ENCODE measurements at regions not wholly inside any gene's neighbourhood (a gene's known extent, or its start where the extent isn't known, plus 50 kb on each side); places are given as distances from the start of the nearest gene placed in this dataset.

DNA sequence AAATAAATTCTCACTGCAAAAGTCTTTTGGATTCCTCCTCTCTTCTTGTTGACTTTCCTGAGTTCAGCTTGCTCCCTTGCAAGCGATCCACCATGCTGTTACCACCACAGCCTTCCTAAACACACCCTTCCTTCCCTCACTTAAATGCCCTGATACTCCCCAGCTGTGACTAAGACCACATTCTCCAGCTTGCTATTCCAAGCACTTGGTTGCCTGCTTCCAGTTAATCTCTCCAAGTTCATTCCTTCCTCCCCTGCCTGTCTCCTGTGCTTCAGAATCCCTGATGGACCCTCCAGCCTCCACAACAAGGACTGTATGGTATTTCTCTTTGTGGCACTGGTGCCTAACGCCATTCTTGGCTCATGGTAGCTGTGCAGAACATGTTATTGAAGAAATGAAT lies 603.9 kb upstream of the CADM1 start:
- DNase-seq, result no peak
- intact Hi-C loops (cut with DNase I; ENCODE audit: low total_unique reads), result no loop called here
- Histone ChIP-seq H3K36me3 (ENCODE audit: low read depth, missing control alignments) (no peaks in the 10 kb centered on the region), H3K27me3 (no peaks in the 10 kb centered on the region), H3K27ac (no peak overlapping the region), H3K4me1 (no peaks in the 10 kb centered on the region), H3K9me3 (no peaks in the 10 kb centered on the region), H3K4me3 (no peak overlapping the region)
- WGBS, 2 donors, result 87 to 94% methylated on average over 2 of the region's 2 CpGs
- TF ChIP-seq POLR2A (IDR thresholded peaks at IDR 0.05) (no peak), CTCF (IDR thresholded peaks at IDR 0.05) (no peak)

- Histone ChIP-seq H3K36me3 (ENCODE audit: low read depth, missing control alignments) (no peaks in the 10 kb centered on the region), H3K4me1 (no peaks in the 10 kb centered on the region), H3K27me3 (no peaks in the 10 kb centered on the region), H3K4me3 (no peak overlapping the region), H3K27ac (no peak overlapping the region), H3K9me3 (no peaks in the 10 kb centered on the region)
- 89 to 97% methylated on average over 3 of the region's 3 CpGs for WGBS, 2 donors
- intact Hi-C loops (cut with DNase I; ENCODE audit: low total_unique reads), result no loop called here
- no peak for TF ChIP-seq POLR2A (IDR thresholded peaks at IDR 0.05)
- no peak for TF ChIP-seq CTCF (IDR thresholded peaks at IDR 0.05)
- DNase-seq, result no peak
These were observed 603.0 kb upstream of the CADM1 start for GRCh38 chr11:116107229-116107628.

DNA sequence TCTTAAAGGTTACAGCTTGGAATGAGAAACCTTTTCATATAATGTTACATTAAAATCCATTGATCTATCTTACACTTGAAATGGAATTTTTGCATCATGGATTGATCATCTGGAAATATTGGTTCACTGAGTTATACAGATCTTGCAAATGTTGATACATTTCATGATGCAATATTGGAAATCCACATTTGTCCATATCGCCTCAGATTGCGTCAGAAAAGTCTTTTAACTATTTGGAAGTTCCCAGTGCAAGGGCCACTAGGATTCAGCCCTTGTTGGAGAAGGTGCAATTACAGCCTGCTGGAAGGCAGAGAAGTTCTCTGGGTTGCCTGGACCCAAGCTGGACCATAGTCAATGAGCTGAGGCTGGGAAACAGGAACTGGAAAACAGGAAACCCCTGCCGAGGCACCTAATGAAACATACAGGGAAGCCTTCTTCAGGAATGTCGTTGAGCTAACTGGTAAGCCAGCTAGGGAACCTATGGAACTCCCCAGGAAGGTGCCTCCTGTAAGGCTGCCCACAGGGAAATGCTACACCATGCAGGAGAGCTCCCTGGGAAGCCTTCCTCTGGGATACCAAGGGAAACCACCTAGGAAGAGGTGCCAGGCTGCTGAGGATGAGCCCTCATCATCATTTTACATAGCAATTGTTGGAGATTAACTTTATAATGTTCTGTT lies 600.4 kb upstream of the CADM1 start:
- Histone ChIP-seq H3K4me1 (no peaks in the 10 kb centered on the region), H3K9me3 (no peaks in the 10 kb centered on the region), H3K4me3 (no peak overlapping the region), H3K36me3 (ENCODE audit: low read depth, missing control alignments) (no peaks in the 10 kb centered on the region), H3K27ac (no peak overlapping the region), H3K27me3 (no peaks in the 10 kb centered on the region)
- intact Hi-C loops (cut with DNase I; ENCODE audit: low total_unique reads), result no loop called here
- TF ChIP-seq CTCF (IDR thresholded peaks at IDR 0.05) (no peak), POLR2A (IDR thresholded peaks at IDR 0.05) (no peak)
- 87 to 93% methylated on average over 4 of the region's 4 CpGs for whole genome bisulfite sequencing, 2 donors
- DNase-seq, result no peak

GRCh38 chr11:116101902-116102301 lies 597.7 kb upstream of the CADM1 start:
- WGBS, 2 donors, result 80 to 84% methylated on average over 3 of the region's 3 CpGs
- H3K9me3 ChIP-seq, result no peaks in the 10 kb centered on the region
- no peaks in the 10 kb centered on the region for H3K4me1 ChIP-seq
- H3K27ac ChIP-seq, result no peak overlapping the region
- intact Hi-C loops (cut with DNase I; ENCODE audit: low total_unique reads), result no loop called here
- H3K36me3 ChIP-seq (ENCODE audit: low read depth, missing control alignments), result no peaks in the 10 kb centered on the region
- H3K27me3 ChIP-seq, result no peaks in the 10 kb centered on the region
- H3K4me3 ChIP-seq, result no peak overlapping the region
- TF ChIP-seq CTCF (IDR thresholded peaks at IDR 0.05) (no peak), POLR2A (IDR thresholded peaks at IDR 0.05) (no peak)
- no peak for DNase-seq

- no peak for TF ChIP-seq CTCF (IDR thresholded peaks at IDR 0.05)
- no peak for TF ChIP-seq POLR2A (IDR thresholded peaks at IDR 0.05)
- H3K27ac ChIP-seq, result no peak overlapping the region
- 85 to 94% methylated on average over 2 of the region's 2 CpGs for WGBS, 2 donors
- intact Hi-C loops (cut with DNase I; ENCODE audit: low total_unique reads), result no loop called here
- no peaks in the 10 kb centered on the region for H3K4me1 ChIP-seq
- H3K9me3 ChIP-seq, result no peaks in the 10 kb centered on the region
- DNase-seq, result no peak
- no peak overlapping the region for H3K4me3 ChIP-seq
- H3K27me3 ChIP-seq, result no peaks in the 10 kb centered on the region
- H3K36me3 ChIP-seq (ENCODE audit: low read depth, missing control alignments), result no peaks in the 10 kb centered on the region
These were observed 595.8 kb upstream of the CADM1 start for GRCh38 chr11:116100016-116100415.
